Fibroblast of the aortic adventitia (primary cell): ENCODE measurements at regions not wholly inside any gene's neighbourhood (a gene's known extent, or its start where the extent isn't known, plus 50 kb on each side); places are given as distances from the start of the nearest gene placed in this dataset.
A peak's percentile ranks its signal among the peaks of the same experiment; 100 is the strongest.

Experiments
- DNase-seq: peaks from one replicate; pipeline ENCODE4 v3.0.0-alpha.2; 2010; ENCODE audit warnings: low read depth
- H3K4me3 ChIP-seq: 2 replicates; pipeline ENCODE4 v1.5.1; 2011; ENCODE audit warnings: low read depth, mild to moderate bottlenecking, control low read depth, low read length, moderate library complexity
- CTCF ChIP-seq: IDR thresholded peaks from 2 replicates; pipeline ENCODE4 v1.5.1; 2011; ENCODE audit warnings: mild to moderate bottlenecking, low read length, control low read depth, inconsistent platforms; ENCODE audit not compliant: insufficient read depth

GRCh38 chrX:13897566-13897965 lies 80.7 kb upstream of the GPM6B start:
- TF ChIP-seq CTCF = no peak
- H3K4me3 ChIP-seq = no peak overlapping the region
- DNase-seq = no peak

- TF ChIP-seq CTCF = no peak
- peak; percentile 68 for DNase-seq
Measured at GRCh38 chrX:13894888-13895565, 78.1 kb upstream of the GPM6B start.

GRCh38 chrX:13893826-13894225 lies 76.9 kb upstream of the GPM6B start:
- no peak for DNase-seq
- TF ChIP-seq CTCF = no peak

More at GRCh38 chrX:13894888-13895565, 78.1 kb upstream of the GPM6B start:
- H3K4me3 ChIP-seq = no peak overlapping the region

GRCh38 chrX:13892856-13893255 lies 76.0 kb upstream of the GPM6B start:
- TF ChIP-seq CTCF = no peak
- DNase-seq = no peak
- no peak overlapping the region for H3K4me3 ChIP-seq

More at GRCh38 chrX:13893826-13894225, 76.9 kb upstream of the GPM6B start:
- H3K4me3 ChIP-seq = no peak overlapping the region

- no peak for TF ChIP-seq CTCF
- no peak for DNase-seq
- H3K4me3 ChIP-seq = no peak overlapping the region
Measured at GRCh38 chrX:13891377-13892140, 74.7 kb upstream of the GPM6B start.

- TF ChIP-seq CTCF = no peak
- no peak for DNase-seq
- H3K4me3 ChIP-seq = no peak overlapping the region
Measured at GRCh38 chrX:13890806-13891205, 73.9 kb upstream of the GPM6B start.

GRCh38 chrX:13888284-13888683 lies 71.4 kb upstream of the GPM6B start:
- no peak overlapping the region for H3K4me3 ChIP-seq
- TF ChIP-seq CTCF = no peak
- no peak for DNase-seq
